HG03159 (cell line): ENCODE measurements at regions not wholly inside any gene's neighbourhood (a gene's known extent, or its start where the extent isn't known, plus 50 kb on each side); places are given as distances from the start of the nearest gene placed in this dataset.
"Not testable (repeated sequence)": the region's sequence is repeated elsewhere in the genome, so short reads cannot be mapped to it uniquely, and the experiment has no call there.

ENCODE experiments used
- ATAC-seq: cut with Tn5 transposase; IDR thresholded peaks from one replicate; pipeline ENCODE4 v1.9.1; 2021; ENCODE audit warnings: mild to moderate bottlenecking, moderate library complexity; ENCODE audit not compliant: unreplicated experiment

- ATAC-seq = no peak
Observed at GRCh38 chr2:199572571-199572970, 114.8 kb upstream of the SATB2 start.

GRCh38 chr2:199570934-199571333 is 113.2 kb upstream of the SATB2 start:
- no peak for ATAC-seq

GRCh38 chr2:199569336-199569735 is 111.6 kb upstream of the SATB2 start:
- ATAC-seq = no peak

DNA sequence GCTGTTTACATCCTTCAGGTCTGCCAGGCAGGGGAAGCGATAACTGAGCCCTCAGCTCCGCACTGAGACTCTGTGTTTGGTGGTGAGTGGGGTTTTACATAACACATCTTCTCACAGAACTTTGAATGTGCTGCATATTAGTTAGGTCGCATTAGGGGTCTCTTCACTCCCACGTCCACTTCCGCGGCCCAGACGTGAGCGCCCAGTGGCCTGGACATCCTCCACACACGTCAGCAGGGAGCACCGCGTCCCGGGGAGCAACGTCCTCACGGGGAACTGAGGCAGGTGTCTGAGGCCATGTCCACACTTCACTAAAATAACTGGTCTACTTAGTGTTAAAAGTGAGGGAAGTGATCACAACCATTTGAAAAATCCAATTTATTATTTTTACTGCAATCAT is 100.4 kb upstream of the SATB2 start:
- no peak for ATAC-seq

DNA sequence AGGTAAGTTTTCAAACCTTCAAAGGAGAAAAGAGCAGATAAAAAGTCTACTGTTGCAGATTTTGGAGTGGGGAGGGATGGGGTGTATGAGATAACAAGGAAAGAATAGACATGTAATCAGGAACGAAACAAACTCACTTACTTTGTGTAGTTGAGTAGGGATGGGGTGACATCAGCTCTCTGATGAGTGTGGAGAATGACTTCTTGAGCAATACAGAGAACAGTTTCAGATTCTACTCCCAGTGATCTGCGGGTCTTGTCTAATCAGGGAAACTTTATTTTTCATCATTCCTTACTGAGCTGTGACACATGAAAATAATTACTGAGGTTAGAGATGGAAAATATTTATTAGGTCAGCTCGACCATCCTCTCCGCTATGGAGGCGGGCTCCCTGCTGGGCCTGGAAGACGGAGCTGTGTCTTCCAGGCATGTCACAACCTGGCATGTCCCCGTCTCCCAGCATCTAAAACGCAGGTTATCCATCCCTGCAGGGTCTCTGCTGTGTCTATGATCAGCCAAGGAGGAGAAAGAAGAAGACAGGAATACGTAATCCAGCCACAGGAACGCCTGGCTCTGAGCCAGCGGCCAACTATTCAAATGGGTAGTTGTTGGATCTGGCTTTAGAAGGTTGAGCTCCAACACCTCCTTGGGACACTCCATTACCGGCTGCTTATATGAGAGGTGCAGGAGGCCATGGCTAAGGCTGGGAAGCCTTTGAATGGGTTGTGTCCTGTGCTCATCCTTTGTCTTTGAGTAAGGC is 99.0 kb upstream of the SATB2 start:
- no peak for ATAC-seq

- ATAC-seq = no peak
Observed at GRCh38 chr2:199554026-199554425, 96.3 kb upstream of the SATB2 start.

DNA sequence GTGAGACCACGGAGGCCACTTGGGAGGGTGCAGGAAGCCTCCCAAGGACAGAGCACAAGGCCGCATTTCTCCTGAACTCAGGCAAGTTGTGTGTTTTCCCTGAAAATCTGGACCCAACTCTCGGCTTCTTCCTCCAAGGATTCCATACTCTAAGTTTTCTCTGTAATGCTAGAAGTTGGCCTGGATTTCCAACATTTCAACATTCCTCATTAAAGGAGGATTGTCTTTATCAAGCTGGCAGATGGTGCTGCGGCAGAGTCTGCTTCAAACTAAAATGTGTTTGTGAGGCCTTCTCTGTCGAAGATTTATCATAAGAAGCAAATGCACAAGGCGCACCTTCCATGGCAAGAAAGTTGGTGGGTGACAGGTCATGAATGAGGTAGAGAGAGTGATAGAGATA is 94.4 kb upstream of the SATB2 start:
- no peak for ATAC-seq

DNA sequence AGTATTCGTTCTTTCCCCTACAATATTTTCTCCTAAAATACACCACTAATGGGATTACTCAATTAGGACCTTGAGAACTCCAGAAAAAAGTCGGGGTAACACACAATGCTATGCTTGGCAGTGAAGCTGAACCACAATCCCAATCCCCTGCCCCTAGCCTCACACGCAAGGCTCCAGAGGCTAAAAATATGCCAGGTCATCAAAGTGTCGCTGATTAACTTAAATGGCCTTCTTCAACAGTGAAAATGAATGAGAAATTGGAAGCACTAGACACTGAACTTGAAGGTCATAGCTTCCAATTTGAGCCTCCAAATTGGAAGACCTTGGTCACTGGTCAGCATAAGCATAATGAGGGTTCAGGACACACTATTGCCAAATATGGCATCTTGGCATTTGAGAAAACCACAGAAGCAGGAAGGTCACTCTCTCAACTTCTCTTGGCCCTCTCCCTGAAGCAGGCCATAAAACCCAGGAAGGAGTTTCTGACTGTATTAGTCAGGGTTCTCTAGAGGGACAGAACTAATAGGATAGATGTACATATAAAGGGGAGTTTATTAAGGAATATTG is 86.0 kb upstream of the SATB2 start:
- ATAC-seq = no peak

DNA sequence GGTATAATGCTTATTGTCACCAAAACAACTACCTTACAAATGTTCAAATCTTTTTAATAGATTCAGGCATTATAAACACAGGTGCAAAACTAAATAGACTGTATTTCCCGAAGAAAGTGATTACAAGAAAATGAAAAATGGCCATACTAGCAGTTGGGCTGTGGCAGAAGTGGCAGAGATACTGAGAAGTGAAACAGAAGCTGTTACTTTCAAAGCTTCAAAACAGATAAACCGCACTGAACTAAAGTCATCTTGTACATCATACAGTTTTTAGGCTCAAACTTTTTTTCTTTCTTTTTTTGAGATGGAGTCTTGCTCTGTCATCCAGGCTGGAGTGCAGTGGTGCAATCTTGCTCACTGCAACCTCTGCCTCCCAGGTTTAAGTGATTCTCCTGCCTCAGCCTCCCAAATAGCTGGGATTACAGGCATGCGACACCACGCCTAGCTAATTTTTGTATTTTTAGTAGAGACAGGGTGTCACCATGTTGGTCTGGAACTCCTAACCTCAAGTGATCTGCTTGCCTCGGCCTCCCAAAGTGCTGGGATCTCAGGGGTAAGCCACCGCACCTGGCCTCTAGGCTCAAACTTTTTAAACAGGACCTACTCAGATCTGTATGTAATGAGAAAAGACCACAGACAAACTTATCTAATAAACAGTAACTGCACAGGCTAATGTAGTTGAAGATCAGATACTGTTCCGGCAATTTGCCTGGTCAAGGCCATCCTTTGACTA is 77.9 kb upstream of the SATB2 start:
- ATAC-seq = no peak

DNA sequence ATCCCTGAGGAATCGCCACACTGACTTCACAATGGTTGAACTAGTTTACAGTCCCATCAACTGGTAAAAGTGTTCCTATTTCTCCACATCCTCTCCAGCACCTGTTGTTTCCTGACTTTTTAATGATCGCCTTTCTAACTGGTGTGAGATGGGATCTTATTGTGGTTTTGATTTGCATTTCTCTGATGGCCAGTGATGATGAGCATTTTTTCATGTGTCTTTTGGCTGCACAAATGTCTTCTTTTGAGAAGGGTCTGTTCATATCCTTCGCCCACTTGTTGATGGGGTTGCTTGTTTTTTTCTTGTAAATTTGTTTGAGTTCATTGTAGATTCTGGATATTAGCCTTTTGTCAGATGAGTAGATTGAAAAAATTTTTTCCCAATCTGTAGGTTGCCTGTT is 76.1 kb upstream of the SATB2 start:
- ATAC-seq = not testable (repeated sequence)

DNA sequence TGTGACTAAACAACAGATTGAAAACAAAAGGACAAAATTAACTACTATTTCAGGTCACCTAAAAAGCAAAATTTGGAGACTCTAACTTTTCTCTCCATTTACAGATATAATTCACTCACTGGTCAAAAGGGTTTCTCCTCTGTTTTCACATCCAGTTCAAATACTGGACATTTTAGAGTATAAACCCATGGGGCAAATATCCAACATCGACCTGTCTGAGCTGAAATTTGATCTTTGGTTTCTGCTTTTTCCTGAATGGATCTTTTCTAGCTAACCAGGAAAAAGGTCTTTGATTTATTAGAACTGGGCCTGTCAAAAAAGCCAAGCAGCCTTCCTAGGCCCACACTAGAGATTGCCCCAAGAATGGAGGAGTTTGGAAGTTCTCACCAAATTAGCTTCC is 69.3 kb upstream of the SATB2 start:
- no peak for ATAC-seq

- no peak for ATAC-seq
Observed at GRCh38 chr2:199524689-199525574, 67.2 kb upstream of the SATB2 start.

GRCh38 chr2:199509403-199509802 is 51.7 kb upstream of the SATB2 start:
- ATAC-seq = peak; percentile 89
